ENCODE measurements at regions not wholly inside any gene's neighbourhood (a gene's known extent, or its start where the extent isn't known, plus 50 kb on each side); places are given as distances from the start of the nearest gene placed in this dataset.

GRCh38 chr16:13414154-13414553, 505.8 kb upstream of the ERCC4 start:
- TF ChIP-seq TARDBP (IDR thresholded peaks at IDR 0.05), result no peak
- TF ChIP-seq BHLHE40 (IDR thresholded peaks at IDR 0.05; ENCODE audit: borderline replicate concordance), result no peak
- TF ChIP-seq PKNOX1 (IDR thresholded peaks at IDR 0.05), result no peak

Data from HEK293T (cell line).